ENCODE measurements at regions not wholly inside any gene's neighbourhood (a gene's known extent, or its start where the extent isn't known, plus 50 kb on each side); places are given as distances from the start of the nearest gene placed in this dataset.

DNA sequence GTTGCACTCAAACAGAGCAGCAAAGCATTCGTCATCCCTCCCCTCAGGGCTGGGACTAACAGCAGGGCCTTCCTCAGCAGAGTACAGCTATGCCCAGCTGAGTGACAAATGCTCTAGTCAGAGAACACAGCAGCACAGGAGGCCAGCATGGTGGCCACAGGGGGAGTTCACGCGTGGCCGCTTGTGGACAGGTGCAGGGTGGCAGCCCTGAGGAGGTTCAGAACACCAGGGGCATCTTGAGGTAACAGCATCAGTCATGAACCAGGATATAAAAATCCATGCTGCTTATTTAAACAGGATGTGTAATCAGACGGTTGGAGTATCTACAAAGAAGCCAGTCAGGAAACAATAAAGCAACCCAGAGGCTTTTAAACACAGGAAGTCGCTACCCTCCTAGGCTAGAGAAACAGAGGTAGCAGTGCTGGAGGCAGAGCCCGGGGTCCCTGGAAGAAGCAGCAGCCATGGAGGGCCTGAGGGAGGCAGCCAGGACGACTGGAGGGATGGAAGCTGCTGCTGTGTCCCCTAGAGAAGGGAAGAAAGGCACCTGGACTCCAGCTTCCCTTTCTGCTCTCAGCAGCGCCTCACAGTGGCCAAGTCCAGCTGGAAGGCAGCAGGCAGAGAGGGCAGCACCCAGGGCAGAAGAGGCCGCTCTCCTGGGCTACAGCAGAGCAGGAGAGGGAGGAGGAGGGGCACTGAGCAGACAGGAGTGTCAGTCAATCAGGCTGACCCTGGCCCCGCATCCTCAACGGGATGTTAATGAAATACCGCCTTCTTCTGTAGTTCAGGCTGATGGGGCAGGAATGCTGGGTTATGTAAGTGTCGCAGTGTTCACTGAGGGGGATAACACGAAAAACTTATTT lies 70.8 kb upstream of the UCN3 start:
- peak; percentile 55 for ATAC-seq

GRCh38 chr10:5297466-5297865 lies 67.3 kb upstream of the UCN3 start:
- 66 to 84% methylated on average over 3 of the region's 3 CpGs for WGBS, 2 donors
- Histone ChIP-seq H3K27ac (no peak overlapping the region), H3K27me3 (no peaks in the 10 kb centered on the region), H3K36me3 (replicated peaks in 1 of 2; ENCODE audit: insufficient read depth in 1 of 2, low read depth in 2 of 2) (no peaks in the 10 kb centered on the region), H3K4me1 (no peaks in the 10 kb centered on the region), H3K9me3 (no peaks in the 10 kb centered on the region), H3K4me3 (no peak overlapping the region)
- peak in 1 of 4 donors; percentile 29 for DNase-seq
- no peak for TF ChIP-seq POLR2A (IDR thresholded peaks at IDR 0.05)
- TF ChIP-seq, protein P1, sequence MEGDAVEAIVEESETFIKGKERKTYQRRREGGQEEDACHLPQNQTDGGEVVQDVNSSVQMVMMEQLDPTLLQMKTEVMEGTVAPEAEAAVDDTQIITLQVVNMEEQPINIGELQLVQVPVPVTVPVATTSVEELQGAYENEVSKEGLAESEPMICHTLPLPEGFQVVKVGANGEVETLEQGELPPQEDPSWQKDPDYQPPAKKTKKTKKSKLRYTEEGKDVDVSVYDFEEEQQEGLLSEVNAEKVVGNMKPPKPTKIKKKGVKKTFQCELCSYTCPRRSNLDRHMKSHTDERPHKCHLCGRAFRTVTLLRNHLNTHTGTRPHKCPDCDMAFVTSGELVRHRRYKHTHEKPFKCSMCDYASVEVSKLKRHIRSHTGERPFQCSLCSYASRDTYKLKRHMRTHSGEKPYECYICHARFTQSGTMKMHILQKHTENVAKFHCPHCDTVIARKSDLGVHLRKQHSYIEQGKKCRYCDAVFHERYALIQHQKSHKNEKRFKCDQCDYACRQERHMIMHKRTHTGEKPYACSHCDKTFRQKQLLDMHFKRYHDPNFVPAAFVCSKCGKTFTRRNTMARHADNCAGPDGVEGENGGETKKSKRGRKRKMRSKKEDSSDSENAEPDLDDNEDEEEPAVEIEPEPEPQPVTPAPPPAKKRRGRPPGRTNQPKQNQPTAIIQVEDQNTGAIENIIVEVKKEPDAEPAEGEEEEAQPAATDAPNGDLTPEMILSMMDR (IDR thresholded peaks at IDR 0.05) = no peak
- intact Hi-C loops (cut with DNase I) = no loop called here
- no peak for ATAC-seq

More for the DNA sequence above, 70.8 kb upstream of the UCN3 start:
- Histone ChIP-seq H3K27me3 (no peaks in the 10 kb centered on the region), H3K36me3 (replicated peaks in 1 of 2; ENCODE audit: insufficient read depth in 1 of 2, low read depth in 2 of 2) (no peaks in the 10 kb centered on the region), H3K9me3 (no peaks in the 10 kb centered on the region), H3K27ac (no peak overlapping the region), H3K4me3 (no peak overlapping the region), H3K4me1 (no peaks in the 10 kb centered on the region)
- intact Hi-C loops (cut with DNase I) = no loop called here
- peak; percentile 63 to 69 (median 68) for DNase-seq
- 62 to 70% methylated on average over 15 of the region's 15 CpGs for WGBS, 2 donors
- TF ChIP-seq, protein P1 (IDR thresholded peaks at IDR 0.05) = peak; percentile 14 to 44 (median 32)
- TF ChIP-seq POLR2A (IDR thresholded peaks at IDR 0.05) = no peak

DNA sequence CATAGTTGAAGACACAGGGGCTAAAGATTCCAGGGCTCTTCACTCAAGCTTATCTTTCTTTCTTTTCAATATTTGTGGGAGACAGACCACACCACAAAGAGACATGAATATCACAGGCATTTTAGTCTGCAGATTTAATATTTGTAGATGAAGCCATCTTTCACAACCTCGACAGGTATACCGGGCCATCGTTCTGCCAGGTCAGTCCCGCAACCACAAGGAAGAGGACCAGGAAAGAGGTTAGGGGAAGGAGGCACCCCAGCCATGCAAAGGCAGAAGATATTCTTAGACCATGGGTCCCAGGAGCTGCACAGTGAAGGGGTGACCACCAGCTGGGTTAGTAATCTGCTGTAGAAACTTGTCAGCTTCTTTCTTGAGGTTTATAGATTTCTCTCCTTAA lies 66.8 kb upstream of the UCN3 start:
- Histone ChIP-seq H3K27ac (no peak overlapping the region), H3K27me3 (no peaks in the 10 kb centered on the region), H3K4me1 (no peaks in the 10 kb centered on the region), H3K9me3 (no peaks in the 10 kb centered on the region), H3K4me3 (no peak overlapping the region), H3K36me3 (replicated peaks in 1 of 2; ENCODE audit: insufficient read depth in 1 of 2, low read depth in 2 of 2) (no peaks in the 10 kb centered on the region)
- intact Hi-C loops (cut with DNase I) = no loop called here
- TF ChIP-seq POLR2A (IDR thresholded peaks at IDR 0.05) = no peak
- TF ChIP-seq, protein P1 (IDR thresholded peaks at IDR 0.05) = no peak
- DNase-seq (no peak), ATAC-seq (no peak)
- WGBS, 2 donors = 88 to 89% methylated on average over 4 of the region's 4 CpGs

DNA sequence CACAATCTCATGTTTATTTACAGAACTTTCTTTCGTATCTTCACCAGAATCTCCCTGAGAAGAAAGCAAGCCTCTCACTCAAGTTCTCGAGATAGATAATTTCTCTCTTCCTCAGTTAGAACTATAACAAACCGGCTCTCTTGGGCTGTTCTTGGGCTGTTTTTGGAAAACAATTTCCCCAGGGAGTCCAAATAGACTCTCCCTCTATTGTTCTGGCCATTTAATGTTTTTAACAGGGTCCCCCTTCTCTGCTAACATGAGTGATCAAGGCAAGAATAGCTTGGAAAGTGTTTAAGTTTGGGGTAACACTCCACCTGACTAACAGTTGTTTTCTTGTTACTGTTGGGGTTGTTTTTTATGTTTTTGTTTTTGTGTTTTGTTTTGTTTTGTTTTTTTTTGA lies 64.8 kb upstream of the UCN3 start:
- no peak for DNase-seq
- intact Hi-C loops (cut with DNase I) = no loop called here
- H3K4me1 ChIP-seq = no peaks in the 10 kb centered on the region
- no peaks in the 10 kb centered on the region for H3K27me3 ChIP-seq
- no peak for ATAC-seq
- 70 to 76% methylated on average over 3 of the region's 3 CpGs for WGBS, 2 donors
- TF ChIP-seq, protein P1 (IDR thresholded peaks at IDR 0.05) = no peak
- TF ChIP-seq POLR2A (IDR thresholded peaks at IDR 0.05) = no peak
- no peaks in the 10 kb centered on the region for H3K9me3 ChIP-seq
- no peaks in the 10 kb centered on the region for H3K36me3 ChIP-seq (replicated peaks in 1 of 2; ENCODE audit: insufficient read depth in 1 of 2, low read depth in 2 of 2)
- H3K27ac ChIP-seq = no peak overlapping the region
- no peak overlapping the region for H3K4me3 ChIP-seq

DNA sequence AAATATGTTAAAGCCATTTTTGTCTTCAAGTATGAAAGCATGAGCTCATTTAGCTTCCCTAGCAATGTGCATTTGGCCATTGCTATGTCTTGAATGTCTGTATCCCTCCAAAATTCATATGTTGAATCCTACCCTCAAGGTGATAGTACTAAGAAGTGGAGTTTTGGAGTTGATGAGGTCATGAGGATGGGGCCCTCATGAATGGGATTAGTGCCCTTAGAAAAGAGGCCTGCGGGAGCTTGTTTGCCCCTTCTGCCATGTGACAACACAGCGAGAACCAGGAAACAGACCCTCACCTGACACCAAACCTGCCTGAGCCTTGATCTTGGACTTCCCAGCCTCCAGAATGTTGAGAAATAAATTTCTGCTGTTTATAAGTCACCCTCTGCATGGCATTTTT lies 61.3 kb upstream of the UCN3 start:
- no peak for ATAC-seq
- Histone ChIP-seq H3K4me3 (no peak overlapping the region), H3K36me3 (replicated peaks in 1 of 2; ENCODE audit: insufficient read depth in 1 of 2, low read depth in 2 of 2) (no peaks in the 10 kb centered on the region), H3K4me1 (peaks cover 4% of the 10 kb centered on the region), H3K27me3 (no peaks in the 10 kb centered on the region), H3K9me3 (no peaks in the 10 kb centered on the region), H3K27ac (no peak overlapping the region)
- DNase-seq = no peak
- TF ChIP-seq, protein P1 (IDR thresholded peaks at IDR 0.05) = no peak
- TF ChIP-seq POLR2A (IDR thresholded peaks at IDR 0.05) = no peak
- 79 to 83% methylated on average over 2 of the region's 2 CpGs for WGBS, 2 donors
- intact Hi-C loops (cut with DNase I) = no loop called here
